GM21367 (cell line): ENCODE measurements at regions not wholly inside any gene's neighbourhood (a gene's known extent, or its start where the extent isn't known, plus 50 kb on each side); places are given as distances from the start of the nearest gene placed in this dataset.
"Not testable (repeated sequence)": the region's sequence is repeated elsewhere in the genome, so short reads cannot be mapped to it uniquely, and the experiment has no call there.

ENCODE experiments used
- ATAC-seq: cut with Tn5 transposase; IDR thresholded peaks from one replicate; pipeline ENCODE4 v1.9.1; 2021; ENCODE audit not compliant: unreplicated experiment

- no peak for ATAC-seq
These were observed 307.0 kb downstream of the C12orf75 start for GRCh38 chr12:105637470-105637869.

GRCh38 chr12:105640761-105641160 lies 310.3 kb downstream of the C12orf75 start:
- no peak for ATAC-seq

- ATAC-seq: no peak
These were observed 311.3 kb downstream of the C12orf75 start for GRCh38 chr12:105641749-105642148.

- ATAC-seq: no peak
These were observed 314.3 kb downstream of the C12orf75 start for GRCh38 chr12:105644770-105645169.

- no peak for ATAC-seq
These were observed 324.1 kb downstream of the C12orf75 start for GRCh38 chr12:105654606-105655005.

GRCh38 chr12:105658389-105658788 lies 327.9 kb downstream of the C12orf75 start:
- no peak for ATAC-seq

- ATAC-seq: no peak
These were observed 329.0 kb downstream of the C12orf75 start for GRCh38 chr12:105659355-105660075.

- ATAC-seq: not testable (repeated sequence)
These were observed 334.3 kb downstream of the C12orf75 start for GRCh38 chr12:105664765-105665164.

- ATAC-seq: no peak
These were observed 334.9 kb downstream of the C12orf75 start for GRCh38 chr12:105665366-105665765.

GRCh38 chr12:105667973-105668743 lies 337.7 kb downstream of the C12orf75 start:
- no peak for ATAC-seq

GRCh38 chr12:105670672-105671071 lies 340.2 kb downstream of the C12orf75 start:
- ATAC-seq: no peak

- no peak for ATAC-seq
These were observed 341.2 kb downstream of the C12orf75 start for GRCh38 chr12:105671720-105672119.

- no peak for ATAC-seq
These were observed 341.9 kb downstream of the C12orf75 start for GRCh38 chr12:105672121-105672975.

- no peak for ATAC-seq
These were observed 344.6 kb downstream of the C12orf75 start for GRCh38 chr12:105674871-105675699.

GRCh38 chr12:105676694-105677093 lies 346.2 kb downstream of the C12orf75 start:
- no peak for ATAC-seq

GRCh38 chr12:105677672-105678071 lies 347.2 kb downstream of the C12orf75 start:
- ATAC-seq: no peak

- ATAC-seq: no peak
These were observed 349.5 kb downstream of the C12orf75 start for GRCh38 chr12:105679982-105680381.

GRCh38 chr12:105681341-105681740 lies 350.9 kb downstream of the C12orf75 start:
- ATAC-seq: no peak

- not testable (repeated sequence) for ATAC-seq
These were observed 352.3 kb downstream of the C12orf75 start for GRCh38 chr12:105682821-105683220.

GRCh38 chr12:105683836-105684235 lies 353.3 kb downstream of the C12orf75 start:
- ATAC-seq: not testable (repeated sequence)
